ENCODE measurements at regions not wholly inside any gene's neighbourhood (a gene's known extent, or its start where the extent isn't known, plus 50 kb on each side); places are given as distances from the start of the nearest gene placed in this dataset.

- DNase-seq (ENCODE audit: low read depth): no peak
Measured at GRCh38 chr4:129415004-129415403, 319.1 kb downstream of the C4orf33 start.

GRCh38 chr4:129420637-129421036 lies 324.7 kb downstream of the C4orf33 start:
- no peak for DNase-seq (ENCODE audit: low read depth)

GRCh38 chr4:129422277-129422676 lies 326.3 kb downstream of the C4orf33 start:
- DNase-seq (ENCODE audit: low read depth): no peak

GRCh38 chr4:129428454-129428853 lies 332.5 kb downstream of the C4orf33 start:
- no peak for DNase-seq (ENCODE audit: low read depth)

GRCh38 chr4:129429581-129430320 lies 333.8 kb downstream of the C4orf33 start:
- no peak for DNase-seq (ENCODE audit: low read depth)

GRCh38 chr4:129437347-129437746 lies 341.4 kb downstream of the C4orf33 start:
- no peak for DNase-seq (ENCODE audit: low read depth)

- no peak for DNase-seq (ENCODE audit: low read depth)
Measured at GRCh38 chr4:129438456-129438981, 342.6 kb downstream of the C4orf33 start.

GRCh38 chr4:129446074-129446473 lies 350.1 kb downstream of the C4orf33 start:
- DNase-seq (ENCODE audit: low read depth): no peak

GRCh38 chr4:129453524-129454200 lies 357.7 kb downstream of the C4orf33 start:
- DNase-seq (ENCODE audit: low read depth): no peak

- no peak for DNase-seq (ENCODE audit: low read depth)
Measured at GRCh38 chr4:129455482-129455881, 359.5 kb downstream of the C4orf33 start.

- no peak for DNase-seq (ENCODE audit: low read depth)
Measured at GRCh38 chr4:129468624-129469023, 372.7 kb downstream of the C4orf33 start.

GRCh38 chr4:129474698-129475097 lies 378.7 kb downstream of the C4orf33 start:
- no peak for DNase-seq (ENCODE audit: low read depth)

GRCh38 chr4:129481107-129481506 lies 385.2 kb downstream of the C4orf33 start:
- DNase-seq (ENCODE audit: low read depth): no peak

- DNase-seq (ENCODE audit: low read depth): no peak
Measured at GRCh38 chr4:129488427-129488826, 392.5 kb downstream of the C4orf33 start.

- no peak for DNase-seq (ENCODE audit: low read depth)
Measured at GRCh38 chr4:129490516-129490915, 394.6 kb downstream of the C4orf33 start.

- DNase-seq (ENCODE audit: low read depth): no peak
Measured at GRCh38 chr4:129498626-129499025, 402.7 kb downstream of the C4orf33 start.

GRCh38 chr4:129514852-129515251 lies 418.9 kb downstream of the C4orf33 start:
- no peak for DNase-seq (ENCODE audit: low read depth)

GRCh38 chr4:129515356-129515755 lies 419.4 kb downstream of the C4orf33 start:
- DNase-seq (ENCODE audit: low read depth): no peak

- DNase-seq (ENCODE audit: low read depth): no peak
Measured at GRCh38 chr4:129526812-129527211, 430.9 kb downstream of the C4orf33 start.

- no peak for DNase-seq (ENCODE audit: low read depth)
Measured at GRCh38 chr4:129531253-129531652, 435.3 kb downstream of the C4orf33 start.

- DNase-seq (ENCODE audit: low read depth): no peak
Measured at GRCh38 chr4:129532573-129532972, 436.6 kb downstream of the C4orf33 start.

- no peak for DNase-seq (ENCODE audit: low read depth)
Measured at GRCh38 chr4:129543299-129543698, 447.3 kb downstream of the C4orf33 start.

- no peak for DNase-seq (ENCODE audit: low read depth)
Measured at GRCh38 chr4:129545599-129546278, 449.8 kb downstream of the C4orf33 start.

All from stimulated activated CD8-positive, alpha-beta memory T cell treated with anti-CD3 and anti-CD28 coated beads, Interleukin-15, amount 100 ng/mL, for 1 hour (primary cell).